ENCODE measurements at regions not wholly inside any gene's neighbourhood (a gene's known extent, or its start where the extent isn't known, plus 50 kb on each side); places are given as distances from the start of the nearest gene placed in this dataset.

DNA sequence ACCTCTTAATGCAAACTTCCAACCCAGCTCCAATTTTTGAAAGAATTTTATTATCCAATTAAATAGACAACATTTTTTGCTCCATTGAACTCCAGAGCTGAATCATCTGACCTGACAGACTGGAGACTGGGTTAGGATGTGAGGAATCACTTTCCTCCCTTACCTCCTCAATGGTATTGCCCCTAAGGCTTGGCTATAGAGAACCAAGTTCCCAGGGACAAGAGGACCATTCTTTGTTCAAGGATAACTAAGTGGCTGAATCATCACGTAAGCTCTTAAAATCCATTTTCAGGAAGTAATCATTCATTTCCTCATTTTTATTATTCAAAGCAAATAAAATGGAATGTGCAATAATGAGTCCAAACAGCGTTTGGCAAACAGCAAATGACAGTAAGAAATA, 335.1 kb downstream of the GATA3 start:
- H3K4me2 ChIP-seq (ENCODE audit: control insufficient read depth, insufficient read depth): no peak overlapping the region
- no peak overlapping the region for H3K9ac ChIP-seq (ENCODE audit: control insufficient read depth, insufficient read depth, low read length)
- WGBS (ENCODE audit: insufficient coverage, insufficient replicate concordance, low lambda C conversion rate, missing lambda C conversion rate): 46% methylated on average over 2 of the region's 2 CpGs
- RAD21 ChIA-PET (ENCODE audit: unreplicated experiment): no interaction called here
- DNase-seq (ENCODE audit: low read depth, low spot score) (no peak), ATAC-seq (no peak), FAIRE-seq (no peak)
- H3K4me1 ChIP-seq (ENCODE audit: control insufficient read depth, insufficient read depth, low read length): no peaks in the 10 kb centered on the region
- SMC1A ChIA-PET (ENCODE audit: uncharacterized antibody, unreplicated experiment): interaction anchor here (1.2 kb wide), 2 partner anchors 10 to 16 kb away, joined by 3 read pairs; no protein-coding TSS in a partner anchor
- BruUV-seq (replicated peaks): no TSS peak
- POLR2A ChIA-PET: no interaction called here
- H3K4me3 ChIP-seq: no peak overlapping the region
- intact Hi-C loops (cut with micrococcal nuclease; ENCODE audit: unreplicated experiment) (no loop called here), in situ Hi-C loops (cut with MboI) (no loop called here)
- H2AFZ ChIP-seq (ENCODE audit: control insufficient read depth, low read depth, low read length): no peak overlapping the region
- CTCF ChIA-PET: no interaction called here
- no peaks in the 10 kb centered on the region; the same call in 2 of the 3 replicates for H3K9me3 ChIP-seq (replicated peaks; ENCODE audit: control insufficient read depth, insufficient read depth, low read length)
- H4K20me1 ChIP-seq (ENCODE audit: control insufficient read depth, insufficient read depth): no peaks in the 10 kb centered on the region
- no peak overlapping the region for H3K27ac ChIP-seq (ENCODE audit: control insufficient read depth, insufficient read depth)
- H3K27me3 ChIP-seq (replicated peaks in 1 of 2; ENCODE audit: control insufficient read depth in 2 of 2, insufficient read depth in 2 of 2, low read length in 1 of 2): no peaks in the 10 kb centered on the region
- no peaks in the 10 kb centered on the region for H3K79me2 ChIP-seq (ENCODE audit: control insufficient read depth, insufficient read depth, low read length)
- no peaks in the 10 kb centered on the region for H3K36me3 ChIP-seq (ENCODE audit: control insufficient read depth in 2 of 2, insufficient read depth in 2 of 2, low read length in 1 of 2)
- TF ChIP-seq FOS (IDR thresholded peaks at IDR 0.05; ENCODE audit: borderline replicate concordance, extremely low read depth, insufficient read length): no peak
- TF ChIP-seq, protein P1, sequence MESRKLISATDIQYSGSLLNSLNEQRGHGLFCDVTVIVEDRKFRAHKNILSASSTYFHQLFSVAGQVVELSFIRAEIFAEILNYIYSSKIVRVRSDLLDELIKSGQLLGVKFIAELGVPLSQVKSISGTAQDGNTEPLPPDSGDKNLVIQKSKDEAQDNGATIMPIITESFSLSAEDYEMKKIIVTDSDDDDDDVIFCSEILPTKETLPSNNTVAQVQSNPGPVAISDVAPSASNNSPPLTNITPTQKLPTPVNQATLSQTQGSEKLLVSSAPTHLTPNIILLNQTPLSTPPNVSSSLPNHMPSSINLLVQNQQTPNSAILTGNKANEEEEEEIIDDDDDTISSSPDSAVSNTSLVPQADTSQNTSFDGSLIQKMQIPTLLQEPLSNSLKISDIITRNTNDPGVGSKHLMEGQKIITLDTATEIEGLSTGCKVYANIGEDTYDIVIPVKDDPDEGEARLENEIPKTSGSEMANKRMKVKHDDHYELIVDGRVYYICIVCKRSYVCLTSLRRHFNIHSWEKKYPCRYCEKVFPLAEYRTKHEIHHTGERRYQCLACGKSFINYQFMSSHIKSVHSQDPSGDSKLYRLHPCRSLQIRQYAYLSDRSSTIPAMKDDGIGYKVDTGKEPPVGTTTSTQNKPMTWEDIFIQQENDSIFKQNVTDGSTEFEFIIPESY (IDR thresholded peaks at IDR 0.05): no peak
- no peak for TF ChIP-seq YY1 (IDR thresholded peaks at IDR 0.05; ENCODE audit: low read depth, low read length)
- TF ChIP-seq KAT2A (conservative IDR thresholded peaks at IDR 0.05; ENCODE audit: control insufficient read depth, low read depth, low read length): no peak
- TF ChIP-seq, protein P2, sequence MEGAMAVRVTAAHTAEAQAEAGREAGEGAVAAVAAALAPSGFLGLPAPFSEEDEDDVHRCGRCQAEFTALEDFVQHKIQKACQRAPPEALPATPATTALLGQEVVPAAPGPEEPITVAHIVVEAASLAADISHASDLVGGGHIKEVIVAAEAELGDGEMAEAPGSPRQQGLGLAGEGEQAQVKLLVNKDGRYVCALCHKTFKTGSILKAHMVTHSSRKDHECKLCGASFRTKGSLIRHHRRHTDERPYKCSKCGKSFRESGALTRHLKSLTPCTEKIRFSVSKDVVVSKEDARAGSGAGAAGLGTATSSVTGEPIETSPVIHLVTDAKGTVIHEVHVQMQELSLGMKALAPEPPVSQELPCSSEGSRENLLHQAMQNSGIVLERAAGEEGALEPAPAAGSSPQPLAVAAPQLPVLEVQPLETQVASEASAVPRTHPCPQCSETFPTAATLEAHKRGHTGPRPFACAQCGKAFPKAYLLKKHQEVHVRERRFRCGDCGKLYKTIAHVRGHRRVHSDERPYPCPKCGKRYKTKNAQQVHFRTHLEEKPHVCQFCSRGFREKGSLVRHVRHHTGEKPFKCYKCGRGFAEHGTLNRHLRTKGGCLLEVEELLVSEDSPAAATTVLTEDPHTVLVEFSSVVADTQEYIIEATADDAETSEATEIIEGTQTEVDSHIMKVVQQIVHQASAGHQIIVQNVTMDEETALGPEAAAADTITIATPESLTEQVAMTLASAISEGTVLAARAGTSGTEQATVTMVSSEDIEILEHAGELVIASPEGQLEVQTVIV (IDR thresholded peaks at IDR 0.05; ENCODE audit: borderline replicate concordance, partially characterized antibody): no peak
- TF ChIP-seq TARDBP (IDR thresholded peaks at IDR 0.05; ENCODE audit: borderline replicate concordance): no peak
- TF ChIP-seq, protein P3, sequence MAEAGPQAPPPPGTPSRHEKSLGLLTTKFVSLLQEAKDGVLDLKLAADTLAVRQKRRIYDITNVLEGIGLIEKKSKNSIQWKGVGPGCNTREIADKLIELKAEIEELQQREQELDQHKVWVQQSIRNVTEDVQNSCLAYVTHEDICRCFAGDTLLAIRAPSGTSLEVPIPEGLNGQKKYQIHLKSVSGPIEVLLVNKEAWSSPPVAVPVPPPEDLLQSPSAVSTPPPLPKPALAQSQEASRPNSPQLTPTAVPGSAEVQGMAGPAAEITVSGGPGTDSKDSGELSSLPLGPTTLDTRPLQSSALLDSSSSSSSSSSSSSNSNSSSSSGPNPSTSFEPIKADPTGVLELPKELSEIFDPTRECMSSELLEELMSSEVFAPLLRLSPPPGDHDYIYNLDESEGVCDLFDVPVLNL (IDR thresholded peaks at IDR 0.05; ENCODE audit: low read depth, low read length): no peak
- TF ChIP-seq HDAC6 (IDR thresholded peaks at IDR 0.05; ENCODE audit: unreplicated experiment): no peak
- TF ChIP-seq ZBED1 (IDR thresholded peaks at IDR 0.05; ENCODE audit: borderline replicate concordance): no peak
- no peak for TF ChIP-seq NR2C1 (IDR thresholded peaks at IDR 0.05)
- no peak for TF ChIP-seq ZNF207 (IDR thresholded peaks at IDR 0.05; ENCODE audit: borderline replicate concordance)
- TF ChIP-seq, protein P4, sequence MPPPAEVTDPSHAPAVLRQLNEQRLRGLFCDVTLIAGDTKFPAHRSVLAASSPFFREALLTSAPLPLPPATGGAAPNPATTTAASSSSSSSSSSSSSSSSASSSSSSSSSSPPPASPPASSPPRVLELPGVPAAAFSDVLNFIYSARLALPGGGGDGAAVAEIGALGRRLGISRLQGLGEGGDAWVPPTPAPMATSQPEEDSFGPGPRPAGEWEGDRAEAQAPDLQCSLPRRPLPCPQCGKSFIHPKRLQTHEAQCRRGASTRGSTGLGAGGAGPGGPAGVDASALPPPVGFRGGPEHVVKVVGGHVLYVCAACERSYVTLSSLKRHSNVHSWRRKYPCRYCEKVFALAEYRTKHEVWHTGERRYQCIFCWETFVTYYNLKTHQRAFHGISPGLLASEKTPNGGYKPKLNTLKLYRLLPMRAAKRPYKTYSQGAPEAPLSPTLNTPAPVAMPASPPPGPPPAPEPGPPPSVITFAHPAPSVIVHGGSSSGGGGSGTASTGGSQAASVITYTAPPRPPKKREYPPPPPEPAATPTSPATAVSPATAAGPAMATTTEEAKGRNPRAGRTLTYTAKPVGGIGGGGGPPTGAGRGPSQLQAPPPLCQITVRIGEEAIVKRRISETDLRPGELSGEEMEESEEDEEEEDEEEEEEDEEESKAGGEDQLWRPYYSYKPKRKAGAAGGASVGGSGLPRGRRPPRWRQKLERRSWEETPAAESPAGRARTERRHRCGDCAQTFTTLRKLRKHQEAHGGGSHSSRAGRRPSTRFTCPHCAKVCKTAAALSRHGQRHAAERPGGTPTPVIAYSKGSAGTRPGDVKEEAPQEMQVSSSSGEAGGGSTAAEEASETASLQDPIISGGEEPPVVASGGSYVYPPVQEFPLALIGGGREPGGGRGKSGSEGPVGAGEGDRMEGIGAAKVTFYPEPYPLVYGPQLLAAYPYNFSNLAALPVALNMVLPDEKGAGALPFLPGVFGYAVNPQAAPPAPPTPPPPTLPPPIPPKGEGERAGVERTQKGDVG (CRISPR knock-in tag; IDR thresholded peaks at IDR 0.05): no peak
- no peak for TF ChIP-seq BCL11A (IDR thresholded peaks at IDR 0.05; ENCODE audit: low read depth, low read length)
- no peak for TF ChIP-seq MYC (IDR thresholded peaks at IDR 0.05; ENCODE audit: insufficient read depth, insufficient read length, insufficient replicate concordance, low read length, severe bottlenecking)
- no peak for TF ChIP-seq EED (IDR thresholded peaks at IDR 0.05; ENCODE audit: low read depth)
